Lower leg skin (tissue), 4 donors: ENCODE measurements at regions not wholly inside any gene's neighbourhood (a gene's known extent, or its start where the extent isn't known, plus 50 kb on each side); places are given as distances from the start of the nearest gene placed in this dataset.
A peak's percentile ranks its signal among the peaks of the same experiment; 100 is the strongest.

Experiments
- DNase-seq, 2 donors: peaks; one replicate each; pipeline ENCODE4 v3.0.0-alpha.2; 2019; ENCODE audit warnings: low spot score in 2 of 2
- H3K4me3 ChIP-seq: fragments of 200-600 bp; sonication (generic); 2 replicates; pipeline ENCODE4 v1.5.1; 2017; ENCODE audit warnings: mild to moderate bottlenecking, low read depth; ENCODE audit not compliant: poor library complexity, severe bottlenecking
- CTCF ChIP-seq, 3 donors: fragments of 450-650 bp; IDR thresholded peaks; one replicate each; pipeline ENCODE4 v1.5.1; 2016; ENCODE audit warnings: antibody characterized with exemption in 3 of 3, mild to moderate bottlenecking in 3 of 3, moderate library complexity in 2 of 3
- POLR2A ChIP-seq, 2 donors: fragments of 450-650 bp; IDR thresholded peaks; one replicate each; pipeline ENCODE4 v1.6.1; 2016 to 2017; ENCODE audit warnings: antibody characterized with exemption in 2 of 2, mild to moderate bottlenecking in 1 of 2, moderate library complexity in 1 of 2
- WGBS, 2 donors: methylation state at CpG; one replicate each; pipeline ENCODE4 v1.1.5; 2018; 5-methylcytosine and 5-hydroxymethylcytosine counted together
- intact Hi-C: fragments of 100-400 bp; cut with DNase I; formaldehyde crosslinking; loops from one replicate; pipeline ENCODE4 v1.15.0; 2023; ENCODE audit warnings: low total_unique reads

GRCh38 chr9:110050925-110051355, 157.0 kb downstream of the C9orf152 start:
- intact Hi-C loops = no loop called here

GRCh38 chr9:110056062-110056461, 151.9 kb downstream of the C9orf152 start:
- TF ChIP-seq POLR2A (IDR thresholded peaks at IDR 0.05) = no peak
- H3K4me3 ChIP-seq = no peak overlapping the region
- intact Hi-C loops = no loop called here
- 87 to 94% methylated on average over 6 of the region's 6 CpGs for WGBS, 2 donors
- DNase-seq = no peak

More at GRCh38 chr9:110050925-110051355, 157.0 kb downstream of the C9orf152 start:
- TF ChIP-seq CTCF (IDR thresholded peaks at IDR 0.05) (no peak), POLR2A (IDR thresholded peaks at IDR 0.05) (no peak)
- WGBS, 2 donors = 0 to 9% methylated on average over 1 of the region's 1 CpG
- no peak overlapping the region for H3K4me3 ChIP-seq
- DNase-seq = peak in 1 of 2 donors; percentile 77

- 39 to 46% methylated on average over 5 of the region's 5 CpGs for WGBS, 2 donors
- intact Hi-C loops = no loop called here
- TF ChIP-seq CTCF (IDR thresholded peaks at IDR 0.05) = peak in 1 of 3 donors; percentile 20
- no peak for TF ChIP-seq POLR2A (IDR thresholded peaks at IDR 0.05)
- no peak for DNase-seq
- no peak overlapping the region for H3K4me3 ChIP-seq
Measured at GRCh38 chr9:110058304-110058953, 149.5 kb downstream of the C9orf152 start.

GRCh38 chr9:110059461-110059860, 148.5 kb downstream of the C9orf152 start:
- no peak overlapping the region for H3K4me3 ChIP-seq
- no peak for DNase-seq
- TF ChIP-seq POLR2A (IDR thresholded peaks at IDR 0.05) (no peak), CTCF (IDR thresholded peaks at IDR 0.05) (no peak)
- 52 to 69% methylated on average over 1 of the region's 1 CpG for WGBS, 2 donors
- intact Hi-C loops = no loop called here

- H3K4me3 ChIP-seq = no peak overlapping the region
- DNase-seq = no peak
- no peak for TF ChIP-seq CTCF (IDR thresholded peaks at IDR 0.05)
- no peak for TF ChIP-seq POLR2A (IDR thresholded peaks at IDR 0.05)
- intact Hi-C loops = no loop called here
- WGBS, 2 donors = 80% methylated on average over 5 of the region's 5 CpGs
Measured at GRCh38 chr9:110064803-110065202, 143.2 kb downstream of the C9orf152 start.

GRCh38 chr9:110065532-110065931, 142.4 kb downstream of the C9orf152 start:
- DNase-seq = no peak
- 77 to 79% methylated on average over 2 of the region's 2 CpGs for WGBS, 2 donors
- intact Hi-C loops = no loop called here
- TF ChIP-seq POLR2A (IDR thresholded peaks at IDR 0.05) (no peak), CTCF (IDR thresholded peaks at IDR 0.05) (no peak)
- H3K4me3 ChIP-seq = no peak overlapping the region
